Cardiac fibroblast (primary cell): ENCODE measurements at regions not wholly inside any gene's neighbourhood (a gene's known extent, or its start where the extent isn't known, plus 50 kb on each side); places are given as distances from the start of the nearest gene placed in this dataset.

ENCODE experiments used
- DNase-seq, 2 donors: peaks; one replicate each; pipeline versions ENCODE4 v3.0.0 to v3.0.0-alpha.2; 2010; ENCODE audit warnings: low read depth in 2 of 2
- H3K4me3 ChIP-seq, 2 donors: replicated peaks in 1 of 2; 1 replicate in 1 of 2; 2 replicates in 1 of 2; pipeline ENCODE4 v1.5.1; 2011; ENCODE audit warnings: low read depth in 2 of 2, low read length in 2 of 2, mild to moderate bottlenecking in 2 of 2, moderate library complexity in 1 of 2
- CTCF ChIP-seq: IDR thresholded peaks from one replicate; pipeline ENCODE4 v1.5.1; 2011; ENCODE audit warnings: low read depth, mild to moderate bottlenecking, low read length, inconsistent platforms

GRCh38 chr7:113810080-113810744 is 108.6 kb downstream of the PPP1R3A start:
- no peak for DNase-seq
- no peak overlapping the region for H3K4me3 ChIP-seq
- no peak for TF ChIP-seq CTCF

GRCh38 chr7:113809581-113809980 is 109.2 kb downstream of the PPP1R3A start:
- no peak for TF ChIP-seq CTCF
- no peak for DNase-seq
- H3K4me3 ChIP-seq, result no peak overlapping the region

- H3K4me3 ChIP-seq, result no peak overlapping the region
- TF ChIP-seq CTCF, result no peak
- DNase-seq, result no peak
These were observed 112.0 kb downstream of the PPP1R3A start for GRCh38 chr7:113806633-113807327.

GRCh38 chr7:113805976-113806375 is 112.8 kb downstream of the PPP1R3A start:
- no peak for TF ChIP-seq CTCF
- DNase-seq, result no peak
- no peak overlapping the region for H3K4me3 ChIP-seq

GRCh38 chr7:113804475-113805095 is 114.2 kb downstream of the PPP1R3A start:
- H3K4me3 ChIP-seq, result no peak overlapping the region
- no peak for TF ChIP-seq CTCF
- no peak for DNase-seq

- no peak for DNase-seq
- TF ChIP-seq CTCF, result no peak
- H3K4me3 ChIP-seq, result no peak overlapping the region
These were observed 117.1 kb downstream of the PPP1R3A start for GRCh38 chr7:113801751-113802150.
